Thyroid gland (tissue), 4 donors: ENCODE measurements at regions not wholly inside any gene's neighbourhood (a gene's known extent, or its start where the extent isn't known, plus 50 kb on each side); places are given as distances from the start of the nearest gene placed in this dataset.

Experiments used
- DNase-seq, 2 donors: peaks; one replicate each; pipeline ENCODE4 v3.0.0-alpha.2; 2019
- H3K27ac ChIP-seq, 3 donors: fragments of 200-600 bp; sonication (generic); 1 replicate in 2 of 3; 2 replicates in 1 of 3; pipeline ENCODE4 v1.5.1; 2016 to 2019; ENCODE audit warnings: mild to moderate bottlenecking in 1 of 3, moderate library complexity in 1 of 3
- H3K27me3 ChIP-seq: fragments of 200-600 bp; sonication (generic); one replicate; pipeline ENCODE4 v1.5.1; 2019
- H3K36me3 ChIP-seq, 2 donors: fragments of 200-600 bp; sonication (generic); one replicate each; pipeline ENCODE4 v1.5.1; 2016 to 2019
- H3K4me1 ChIP-seq, 2 donors: fragments of 200-600 bp; sonication (generic); one replicate each; pipeline ENCODE4 v1.5.1; 2017 to 2019
- H3K4me3 ChIP-seq, 3 donors: fragments of 200-600 bp; sonication (generic); replicated peaks in 1 of 3; 1 replicate in 2 of 3; 2 replicates in 1 of 3; pipeline ENCODE4 v1.5.1; 2016; ENCODE audit warnings: mild to moderate bottlenecking in 1 of 3
- H3K9me3 ChIP-seq: fragments of 200-600 bp; sonication (generic); one replicate; pipeline ENCODE4 v1.5.1; 2017
- CTCF ChIP-seq, 6 experiments: fragments of 200-600 bp in 3 of 6; fragments of 450-650 bp in 3 of 6; sonication (generic) in 3 of 6; IDR thresholded peaks; one replicate each; pipeline ENCODE4 v1.5.1; 2016 to 2019; ENCODE audit warnings: antibody characterized with exemption in 6 of 6, mild to moderate bottlenecking in 2 of 6, inconsistent platforms in 1 of 6, moderate library complexity in 1 of 6
- POLR2A ChIP-seq, 2 donors: fragments of 450-650 bp; IDR thresholded peaks; one replicate each; pipeline ENCODE4 v1.6.1; 2017; ENCODE audit warnings: antibody characterized with exemption in 2 of 2, mild to moderate bottlenecking in 2 of 2, moderate library complexity in 1 of 2
- WGBS, 2 donors: methylation state at CpG; one replicate each; pipeline ENCODE4 v1.1.5; 2017; 5-methylcytosine and 5-hydroxymethylcytosine counted together
- intact Hi-C: fragments of 100-400 bp; cut with DNase I; formaldehyde crosslinking; loops from one replicate; pipeline ENCODE4 v1.15.1; 2023

- TF ChIP-seq CTCF (IDR thresholded peaks at IDR 0.05) = no peak
- TF ChIP-seq POLR2A (IDR thresholded peaks at IDR 0.05) = no peak
- intact Hi-C loops = no loop called here
- no peak for DNase-seq
- H3K27ac ChIP-seq = no peak overlapping the region
- whole genome bisulfite sequencing, 2 donors = 64 to 67% methylated on average over 4 of the region's 4 CpGs
- H3K4me3 ChIP-seq = no peak overlapping the region
- no peaks in the 10 kb centered on the region for H3K4me1 ChIP-seq
- H3K27me3 ChIP-seq = no peaks in the 10 kb centered on the region
- no peaks in the 10 kb centered on the region for H3K9me3 ChIP-seq
- no peaks in the 10 kb centered on the region for H3K36me3 ChIP-seq
These were observed 688.6 kb downstream of the TENT5A start for GRCh38 chr6:81063891-81064290.

- Histone ChIP-seq H3K27ac (no peak overlapping the region), H3K4me3 (no peak overlapping the region), H3K36me3 (no peaks in the 10 kb centered on the region), H3K27me3 (no peaks in the 10 kb centered on the region), H3K9me3 (no peaks in the 10 kb centered on the region), H3K4me1 (no peaks in the 10 kb centered on the region)
- intact Hi-C loops = no loop called here
- WGBS, 2 donors = 62 to 79% methylated on average over 2 of the region's 2 CpGs
- no peak for TF ChIP-seq CTCF (IDR thresholded peaks at IDR 0.05)
- no peak for TF ChIP-seq POLR2A (IDR thresholded peaks at IDR 0.05)
- DNase-seq = no peak
These were observed 698.4 kb downstream of the TENT5A start for GRCh38 chr6:81054036-81054435.

- intact Hi-C loops = no loop called here
- WGBS, 2 donors = 86 to 88% methylated on average over 8 of the region's 8 CpGs
- no peak overlapping the region for H3K4me3 ChIP-seq
These were observed 700.5 kb downstream of the TENT5A start for GRCh38 chr6:81051952-81052351.

GRCh38 chr6:81049425-81050042 is 702.9 kb downstream of the TENT5A start:
- Histone ChIP-seq H3K9me3 (no peaks in the 10 kb centered on the region), H3K4me1 (no peaks in the 10 kb centered on the region), H3K36me3 (no peaks in the 10 kb centered on the region), H3K27me3 (no peaks in the 10 kb centered on the region), H3K4me3 (no peak overlapping the region), H3K27ac (no peak overlapping the region)
- no peak for TF ChIP-seq CTCF (IDR thresholded peaks at IDR 0.05)
- TF ChIP-seq POLR2A (IDR thresholded peaks at IDR 0.05) = no peak
- WGBS, 2 donors = 47 to 70% methylated on average over 2 of the region's 2 CpGs
- DNase-seq = no peak
- intact Hi-C loops = no loop called here

More at GRCh38 chr6:81051952-81052351, 700.5 kb downstream of the TENT5A start:
- Histone ChIP-seq H3K4me1 (no peaks in the 10 kb centered on the region), H3K27me3 (no peaks in the 10 kb centered on the region), H3K36me3 (no peaks in the 10 kb centered on the region), H3K9me3 (no peaks in the 10 kb centered on the region), H3K27ac (no peak overlapping the region)
- DNase-seq = no peak
- TF ChIP-seq POLR2A (IDR thresholded peaks at IDR 0.05) = no peak
- no peak for TF ChIP-seq CTCF (IDR thresholded peaks at IDR 0.05)

GRCh38 chr6:81031416-81031815 is 721.1 kb downstream of the TENT5A start:
- TF ChIP-seq CTCF (IDR thresholded peaks at IDR 0.05) (no peak), POLR2A (IDR thresholded peaks at IDR 0.05) (no peak)
- WGBS, 2 donors = 29 to 46% methylated on average over 2 of the region's 2 CpGs
- peak in 1 of 2 donors; percentile 13 for DNase-seq
- Histone ChIP-seq H3K27me3 (no peaks in the 10 kb centered on the region), H3K9me3 (no peaks in the 10 kb centered on the region), H3K27ac (no peak overlapping the region), H3K4me1 (no peaks in the 10 kb centered on the region), H3K4me3 (no peak overlapping the region), H3K36me3 (no peaks in the 10 kb centered on the region)
- intact Hi-C loops = no loop called here
